Ectodermal cell (in vitro differentiated cells): ENCODE measurements at regions not wholly inside any gene's neighbourhood (a gene's known extent, or its start where the extent isn't known, plus 50 kb on each side); places are given as distances from the start of the nearest gene placed in this dataset.

ENCODE experiments used
- H3K27ac ChIP-seq: 2 replicates; pipeline ENCODE4 v1.7.0; 2013; ENCODE audit warnings: mild to moderate bottlenecking, low read depth, low read length; ENCODE audit not compliant: insufficient read depth, poor library complexity, severe bottlenecking
- H3K27me3 ChIP-seq: 2 replicates; pipeline ENCODE4 v1.7.0; 2013; ENCODE audit warnings: mild to moderate bottlenecking, low read length; ENCODE audit not compliant: insufficient read depth, control insufficient read depth, poor library complexity, severe bottlenecking
- H3K36me3 ChIP-seq: one replicate; pipeline ENCODE4 v1.7.0; 2013; ENCODE audit warnings: low read length; ENCODE audit not compliant: control insufficient read depth, insufficient read depth
- H3K4me1 ChIP-seq: one replicate; pipeline ENCODE4 v1.7.0; 2013; ENCODE audit warnings: low read length; ENCODE audit not compliant: control insufficient read depth, insufficient read depth
- H3K4me3 ChIP-seq: 2 replicates; pipeline ENCODE4 v1.7.0; 2013; ENCODE audit warnings: low read depth, low read length, control low read depth; ENCODE audit not compliant: insufficient read depth
- H3K9me3 ChIP-seq: 2 replicates; pipeline ENCODE4 v1.7.0; 2013; ENCODE audit warnings: mild to moderate bottlenecking, low read length, moderate library complexity; ENCODE audit not compliant: control insufficient read depth
- WGBS, 2 experiments: methylation state at CpG; one replicate each; pipeline ENCODE4 v1.1.7; 2013; ENCODE audit warnings: missing lambda C conversion rate in 2 of 2; 5-methylcytosine and 5-hydroxymethylcytosine counted together

DNA sequence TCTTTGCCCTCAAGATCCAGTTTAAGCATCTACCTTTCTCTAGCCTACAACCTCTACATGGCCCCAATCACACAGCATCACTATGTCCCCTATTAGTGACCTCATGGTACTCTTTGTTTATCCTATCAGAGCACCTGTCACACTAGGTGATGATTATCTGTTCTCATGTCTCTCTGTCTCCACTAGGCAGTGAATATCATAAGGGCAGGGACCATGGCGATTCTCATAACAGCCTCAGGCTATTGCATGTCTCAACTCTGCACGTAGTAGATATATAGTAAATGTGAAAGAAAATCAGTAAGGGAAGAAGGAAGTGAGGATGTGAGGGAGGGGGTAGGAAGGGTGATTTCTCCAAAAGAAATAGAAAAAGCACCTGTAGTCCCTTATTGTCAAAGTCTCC is 311.0 kb downstream of the NSG2 start:
- Histone ChIP-seq H3K27ac (no peak overlapping the region), H3K4me3 (no peak overlapping the region), H3K9me3 (no peaks in the 10 kb centered on the region), H3K4me1 (no peaks in the 10 kb centered on the region), H3K27me3 (no peaks in the 10 kb centered on the region), H3K36me3 (no peaks in the 10 kb centered on the region)
- 94 to 98% methylated on average over 2 of the region's 2 CpGs for WGBS, 2 experiments

DNA sequence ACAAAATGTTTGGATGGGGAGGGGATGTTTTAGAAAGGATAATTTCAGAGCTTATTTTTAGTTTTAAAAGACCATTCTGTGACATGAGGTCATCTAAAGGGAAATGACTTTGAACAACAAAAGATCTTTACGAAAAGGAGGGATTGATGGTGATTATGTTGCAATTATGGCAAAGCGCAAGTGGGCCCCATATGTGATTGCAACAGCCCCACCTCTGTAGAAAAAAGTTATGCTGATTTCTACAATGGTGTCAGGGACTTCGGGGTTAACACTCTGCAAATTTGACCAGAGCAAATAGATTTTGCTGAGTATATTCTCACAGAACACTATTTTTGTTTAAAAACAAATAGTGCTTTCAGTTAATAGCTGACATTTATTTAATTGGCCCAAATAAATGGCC is 312.8 kb downstream of the NSG2 start:
- H3K4me3 ChIP-seq, result no peak overlapping the region
- no peak overlapping the region for H3K27ac ChIP-seq
- no peaks in the 10 kb centered on the region for H3K36me3 ChIP-seq
- peaks cover 6% of the 10 kb centered on the region for H3K9me3 ChIP-seq
- 88 to 97% methylated on average over 3 of the region's 3 CpGs for WGBS, 2 experiments
- no peaks in the 10 kb centered on the region for H3K4me1 ChIP-seq
- H3K27me3 ChIP-seq, result no peaks in the 10 kb centered on the region

DNA sequence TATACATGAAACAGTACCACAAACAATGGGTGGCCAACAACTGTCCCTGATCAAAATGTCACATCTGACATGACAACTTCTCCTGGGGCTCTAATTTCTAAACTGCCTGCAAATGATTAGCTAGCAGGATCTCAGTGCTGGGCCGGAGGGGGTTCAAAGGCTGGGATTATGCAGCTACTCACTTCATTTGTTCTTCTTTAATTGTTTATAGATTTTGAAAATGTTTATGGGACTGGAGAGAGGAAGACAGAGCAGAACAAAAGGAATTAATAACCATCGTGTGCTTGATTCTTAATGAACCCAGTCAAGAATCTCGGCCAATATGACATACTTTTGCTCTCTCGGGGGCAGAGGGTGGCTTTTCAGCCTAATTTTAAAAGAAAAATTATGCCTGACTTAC is 313.6 kb downstream of the NSG2 start:
- Histone ChIP-seq H3K9me3 (peaks cover 6% of the 10 kb centered on the region), H3K4me1 (no peaks in the 10 kb centered on the region), H3K27ac (no peak overlapping the region), H3K4me3 (no peak overlapping the region), H3K27me3 (no peaks in the 10 kb centered on the region), H3K36me3 (no peaks in the 10 kb centered on the region)
- WGBS, 2 experiments, result 90 to 98% methylated on average over 4 of the region's 4 CpGs

DNA sequence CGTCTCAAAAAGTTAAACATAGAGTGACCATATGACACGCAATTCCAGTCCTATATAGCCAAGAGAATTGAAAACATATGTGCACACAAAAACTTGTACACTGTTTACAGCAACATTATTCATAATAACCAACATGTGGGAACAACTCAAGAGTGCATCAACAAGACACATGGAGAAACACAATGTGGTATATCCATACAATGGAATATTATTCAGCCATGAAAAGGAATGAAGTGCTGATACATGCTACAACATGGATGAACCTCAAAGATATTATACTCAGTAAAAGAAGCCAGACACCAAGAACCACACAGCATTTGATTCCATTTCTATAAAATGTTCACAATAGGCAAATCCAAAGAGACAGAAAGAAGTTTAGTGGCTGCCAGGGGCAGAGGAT is 317.0 kb downstream of the NSG2 start:
- Histone ChIP-seq H3K4me3 (no peak overlapping the region), H3K9me3 (peaks cover 6% of the 10 kb centered on the region), H3K27ac (no peak overlapping the region), H3K4me1 (no peaks in the 10 kb centered on the region), H3K27me3 (no peaks in the 10 kb centered on the region), H3K36me3 (no peaks in the 10 kb centered on the region)
- WGBS, 2 experiments, result 94% methylated on average over 2 of the region's 2 CpGs

DNA sequence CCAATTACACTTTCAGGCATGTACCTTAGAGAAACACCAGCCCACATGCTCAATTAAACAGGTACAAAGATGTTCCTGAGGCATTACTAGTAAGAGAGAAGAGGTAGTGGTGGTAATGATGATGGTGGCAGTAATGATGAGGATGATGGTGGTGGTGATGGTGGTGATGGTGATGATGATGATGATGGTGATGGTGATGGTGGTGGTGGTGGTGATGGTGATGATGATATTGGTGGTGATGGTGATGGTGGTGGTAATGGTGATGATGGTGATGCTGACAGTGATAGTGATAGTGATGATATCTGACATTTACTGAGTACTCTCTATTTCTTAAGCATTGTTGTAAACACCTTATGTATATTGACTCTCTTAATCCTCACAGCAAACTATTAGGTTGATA is 318.4 kb downstream of the NSG2 start:
- no peaks in the 10 kb centered on the region for H3K36me3 ChIP-seq
- peaks cover 6% of the 10 kb centered on the region for H3K9me3 ChIP-seq
- H3K4me1 ChIP-seq, result no peaks in the 10 kb centered on the region
- H3K27ac ChIP-seq, result no peak overlapping the region
- H3K4me3 ChIP-seq, result no peak overlapping the region
- no peaks in the 10 kb centered on the region for H3K27me3 ChIP-seq

DNA sequence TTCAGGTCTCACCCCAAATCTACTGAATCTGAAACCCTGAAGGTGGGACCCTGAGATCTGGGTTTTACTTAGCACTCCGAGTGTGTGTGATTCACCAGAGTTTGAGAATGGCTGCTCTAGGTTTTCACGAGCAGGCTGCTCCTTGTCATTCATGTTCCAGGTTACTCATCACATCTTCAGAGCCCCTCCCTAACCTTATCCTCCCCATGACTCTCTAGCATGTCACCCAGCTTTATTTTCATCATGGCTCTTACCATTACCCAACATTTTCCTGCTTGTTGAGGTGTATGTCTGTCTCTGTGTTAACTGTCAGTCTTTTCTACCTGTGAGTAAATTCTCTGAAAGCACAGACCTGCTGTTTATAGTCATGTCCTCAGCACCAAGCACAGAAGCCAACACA is 319.2 kb downstream of the NSG2 start:
- Histone ChIP-seq H3K36me3 (no peaks in the 10 kb centered on the region), H3K4me3 (no peak overlapping the region), H3K27ac (no peak overlapping the region), H3K27me3 (no peaks in the 10 kb centered on the region), H3K9me3 (peaks cover 6% of the 10 kb centered on the region), H3K4me1 (no peaks in the 10 kb centered on the region)
- 90 to 93% methylated on average over 2 of the region's 2 CpGs for WGBS, 2 experiments

DNA sequence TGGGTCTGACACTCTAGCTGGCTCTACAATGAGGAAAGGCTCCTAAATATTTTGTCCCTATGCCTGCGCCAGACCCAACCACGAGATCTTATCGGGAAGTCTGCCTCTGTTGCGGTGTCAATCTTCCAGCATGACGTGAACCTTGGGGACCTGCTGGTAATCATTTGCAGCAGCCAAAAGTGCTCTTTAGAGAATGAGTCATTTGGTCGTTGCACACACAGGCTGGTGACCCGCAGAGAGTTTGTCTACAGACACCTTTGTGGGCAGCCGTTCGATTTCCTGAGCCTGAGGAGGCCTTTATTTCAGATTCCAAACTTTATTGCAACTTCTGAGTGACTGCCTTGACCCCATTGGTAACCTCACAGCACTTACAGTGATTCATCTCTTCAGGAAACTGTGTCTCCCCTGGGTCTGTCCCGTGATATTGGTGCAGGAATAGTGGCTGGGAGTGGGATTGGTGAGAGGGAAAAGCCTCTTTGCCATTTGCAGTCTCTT is 326.1 kb downstream of the NSG2 start:
- 84 to 89% methylated on average over 10 of the region's 10 CpGs for WGBS, 2 experiments
- Histone ChIP-seq H3K9me3 (no peaks in the 10 kb centered on the region), H3K27ac (no peak overlapping the region), H3K4me3 (no peak overlapping the region), H3K4me1 (no peaks in the 10 kb centered on the region), H3K36me3 (no peaks in the 10 kb centered on the region), H3K27me3 (no peaks in the 10 kb centered on the region)

DNA sequence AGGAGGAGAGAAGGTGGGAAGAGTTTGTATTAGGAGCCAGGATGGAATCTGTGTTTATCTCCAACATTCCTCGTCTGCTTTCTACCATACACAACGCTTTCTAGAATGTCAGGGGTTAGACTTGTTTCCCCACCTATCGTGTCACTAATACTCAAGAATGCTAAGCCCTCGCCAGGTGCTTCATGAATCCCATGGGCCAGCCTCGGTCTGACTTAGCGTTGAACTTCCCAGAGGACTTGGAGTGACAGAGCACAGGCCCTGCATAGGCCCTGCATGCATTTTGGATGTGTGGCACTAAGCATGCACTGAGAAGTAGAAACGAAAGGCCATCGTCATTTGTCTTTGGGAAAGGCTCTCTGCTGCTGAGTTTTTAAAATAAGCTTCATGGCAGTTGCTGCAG is 328.7 kb downstream of the NSG2 start:
- H3K36me3 ChIP-seq, result no peaks in the 10 kb centered on the region
- no peak overlapping the region for H3K4me3 ChIP-seq
- H3K4me1 ChIP-seq, result no peaks in the 10 kb centered on the region
- no peaks in the 10 kb centered on the region for H3K9me3 ChIP-seq
- 95% methylated on average over 8 of the region's 8 CpGs for WGBS, 2 experiments
- no peaks in the 10 kb centered on the region for H3K27me3 ChIP-seq
- no peak overlapping the region for H3K27ac ChIP-seq

DNA sequence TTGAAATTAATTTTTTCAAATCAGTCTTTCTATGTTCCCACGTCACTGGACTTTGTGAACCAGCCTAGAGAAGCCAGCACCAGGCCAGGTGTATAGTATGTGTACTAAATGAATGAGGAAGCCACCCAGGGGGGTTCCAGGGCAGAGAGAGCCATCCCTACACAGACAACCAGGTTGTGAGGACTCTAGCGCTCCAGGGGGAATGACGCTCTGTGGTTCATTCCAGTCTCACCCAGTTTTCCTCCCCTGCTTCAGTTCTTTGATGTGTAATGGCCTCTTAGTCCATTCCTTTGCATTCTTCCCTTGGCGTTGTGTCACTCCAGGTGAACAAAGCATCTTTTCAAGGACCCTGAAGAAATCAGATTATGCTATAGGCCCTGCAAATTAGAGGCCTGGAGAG is 330.6 kb downstream of the NSG2 start:
- H3K27ac ChIP-seq, result no peak overlapping the region
- no peaks in the 10 kb centered on the region for H3K4me1 ChIP-seq
- H3K9me3 ChIP-seq, result no peaks in the 10 kb centered on the region
- no peaks in the 10 kb centered on the region for H3K36me3 ChIP-seq
- WGBS, 2 experiments, result 77 to 78% methylated on average over 4 of the region's 4 CpGs
- H3K27me3 ChIP-seq, result no peaks in the 10 kb centered on the region
- no peak overlapping the region for H3K4me3 ChIP-seq

DNA sequence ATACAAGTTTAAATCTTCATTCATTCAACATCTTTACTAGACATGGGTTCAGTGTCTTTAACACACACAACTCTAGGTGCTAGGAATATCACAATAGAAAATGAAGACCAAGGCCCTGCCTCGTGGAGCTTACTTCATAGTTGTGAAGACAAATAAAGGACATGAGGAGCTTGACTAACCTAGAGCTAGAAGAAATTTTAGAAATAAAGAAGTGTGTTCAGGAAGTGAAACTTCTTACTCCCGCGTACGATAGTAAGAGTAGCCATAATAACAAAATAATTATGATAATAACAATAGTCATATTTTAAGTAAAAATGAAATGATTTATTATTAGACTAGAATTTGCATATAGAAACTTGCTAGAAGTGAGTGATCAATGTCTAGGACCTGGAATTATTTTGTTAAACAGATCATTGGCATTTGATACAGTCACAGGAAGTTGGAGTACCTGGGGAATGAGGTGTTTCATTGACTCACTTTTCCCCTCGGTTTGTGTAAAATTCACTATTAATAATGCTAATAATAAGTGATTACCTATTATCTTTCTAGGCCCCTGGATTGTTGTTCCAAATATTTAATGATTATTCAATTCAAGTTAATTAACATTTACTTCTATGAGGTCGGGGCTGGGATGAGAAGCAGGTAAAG is 331.3 kb downstream of the NSG2 start:
- no peaks in the 10 kb centered on the region for H3K9me3 ChIP-seq
- no peak overlapping the region for H3K4me3 ChIP-seq
- no peaks in the 10 kb centered on the region for H3K36me3 ChIP-seq
- H3K27me3 ChIP-seq, result no peaks in the 10 kb centered on the region
- WGBS, 2 experiments, result 92 to 93% methylated on average over 2 to 3 of the region's 6 CpGs
- H3K4me1 ChIP-seq, result no peaks in the 10 kb centered on the region
- H3K27ac ChIP-seq, result no peak overlapping the region
